ENCODE measurements at regions not wholly inside any gene's neighbourhood (a gene's known extent, or its start where the extent isn't known, plus 50 kb on each side); places are given as distances from the start of the nearest gene placed in this dataset.
A peak's percentile ranks its signal among the peaks of the same experiment; 100 is the strongest.

- FAIRE-seq, result no peak
- DNase-seq (ENCODE audit: low read depth in 1 of 2, low spot score in 1 of 2), result no peak
Measured at GRCh38 chr5:87109746-87110145, 157.9 kb upstream of the RASA1 start.

GRCh38 chr5:87110721-87111120 lies 157.0 kb upstream of the RASA1 start:
- DNase-seq (ENCODE audit: low read depth in 1 of 2, low spot score in 1 of 2) (no peak), ATAC-seq (no peak), FAIRE-seq (no peak)
- TF ChIP-seq NR3C1 (IDR thresholded peaks at IDR 0.05) (no peak), KDM5A (IDR thresholded peaks at IDR 0.05) (no peak), FOSL2 (IDR thresholded peaks at IDR 0.05) (no peak), FOSL2 (CRISPR knock-in tag; IDR thresholded peaks at IDR 0.05) (no peak), CTCF (IDR thresholded peaks at IDR 0.05) (no peak), NFE2L2 (conservative IDR thresholded peaks at IDR 0.05; ENCODE audit: low read length) (no peak), TP53 (CRISPR knock-in tag; IDR thresholded peaks at IDR 0.05) (no peak), ZC3H11A (IDR thresholded peaks at IDR 0.05) (no peak), ELK1 (IDR thresholded peaks at IDR 0.05; ENCODE audit: low read depth, low read length) (no peak), RFX5 (IDR thresholded peaks at IDR 0.05) (no peak), BCL3 (IDR thresholded peaks at IDR 0.05) (no peak), HMGXB4 (CRISPR knock-in tag; IDR thresholded peaks at IDR 0.05; ENCODE audit: borderline replicate concordance) (no peak), ZFP36 (IDR thresholded peaks at IDR 0.05; ENCODE audit: borderline replicate concordance, partially characterized antibody) (no peak)
- no peak overlapping the region for H3K27ac ChIP-seq
- H3K9me3 ChIP-seq, result no peaks in the 10 kb centered on the region
- H3K4me1 ChIP-seq, result no peaks in the 10 kb centered on the region
- no peak overlapping the region for H3K4me3 ChIP-seq
- WGBS (ENCODE audit: missing lambda C conversion rate), result 65% methylated on average over 2 of the region's 2 CpGs
- POLR2A ChIA-PET, result no interaction called here
- CTCF ChIA-PET, result no interaction called here
- no peak overlapping the region for H3K4me2 ChIP-seq

More at GRCh38 chr5:87109746-87110145, 157.9 kb upstream of the RASA1 start:
- ATAC-seq, result no peak
- no peak overlapping the region for H3K27ac ChIP-seq
- no peaks in the 10 kb centered on the region for H3K9me3 ChIP-seq
- CTCF ChIA-PET, result no interaction called here
- 42% methylated on average over 2 of the region's 2 CpGs for WGBS (ENCODE audit: missing lambda C conversion rate)
- POLR2A ChIA-PET, result no interaction called here
- H3K4me3 ChIP-seq, result no peak overlapping the region
- no peaks in the 10 kb centered on the region for H3K4me1 ChIP-seq
- TF ChIP-seq TP53 (CRISPR knock-in tag; IDR thresholded peaks at IDR 0.05) (no peak), TFCP2L1 (CRISPR knock-in tag; IDR thresholded peaks at IDR 0.05) (no peak)
- H3K4me2 ChIP-seq, result no peak overlapping the region

- TF ChIP-seq NPAS2 (CRISPR knock-in tag; IDR thresholded peaks at IDR 0.05; ENCODE audit: borderline replicate concordance) (no peak), EHF (CRISPR knock-in tag; IDR thresholded peaks at IDR 0.05) (no peak), HOXB5 (CRISPR knock-in tag; IDR thresholded peaks at IDR 0.05) (no peak)
- POLR2A ChIA-PET, result no interaction called here
- no peak overlapping the region for H3K4me3 ChIP-seq
- ATAC-seq, result peak; percentile 81 to 88; a peak in 5 of 6 replicates
- no peak for FAIRE-seq
- no peak overlapping the region for H3K4me2 ChIP-seq
- 33% methylated on average over 3 of the region's 3 CpGs for WGBS (ENCODE audit: missing lambda C conversion rate)
- DNase-seq (ENCODE audit: low read depth in 1 of 2, low spot score in 1 of 2), result no peak
- H3K9me3 ChIP-seq, result no peaks in the 10 kb centered on the region
- no peaks in the 10 kb centered on the region for H3K4me1 ChIP-seq
- CTCF ChIA-PET, result no interaction called here
- H3K27ac ChIP-seq, result no peak overlapping the region
Measured at GRCh38 chr5:87113861-87114260, 153.8 kb upstream of the RASA1 start.
